Mesothelial cell of epicardium (in vitro differentiated cells): ENCODE measurements at regions not wholly inside any gene's neighbourhood (a gene's known extent, or its start where the extent isn't known, plus 50 kb on each side); places are given as distances from the start of the nearest gene placed in this dataset.
A peak's percentile ranks its signal among the peaks of the same experiment; 100 is the strongest.

Experiments
- DNase-seq, 2 experiments: peaks; one replicate each; pipeline ENCODE4 v3.0.0; 2021; ENCODE audit warnings: low spot score in 2 of 2; ENCODE audit not compliant: unreplicated experiment in 2 of 2
- H3K27ac Mint-ChIP-seq: 2 replicates; pipeline ENCODE4 v1.8.0; 2021; ENCODE audit warnings: mixed read lengths
- H3K27me3 Mint-ChIP-seq: 2 replicates; pipeline ENCODE4 v1.8.0; 2021; ENCODE audit warnings: low read depth, mixed read lengths
- H3K36me3 Mint-ChIP-seq: 2 replicates; pipeline ENCODE4 v1.8.0; 2021; ENCODE audit warnings: mixed read lengths
- H3K4me1 Mint-ChIP-seq: 2 replicates; pipeline ENCODE4 v1.8.0; 2021; ENCODE audit warnings: mixed read lengths
- H3K4me3 Mint-ChIP-seq: 2 replicates; pipeline ENCODE4 v1.8.0; 2021; ENCODE audit warnings: mild to moderate bottlenecking, moderate library complexity, mixed read lengths
- H3K9me3 Mint-ChIP-seq: 2 replicates; pipeline ENCODE4 v1.8.0; 2021; ENCODE audit warnings: mixed read lengths
- CTCF ChIP-seq: fragments of 200-600 bp; sonication (generic); IDR thresholded peaks from one replicate; pipeline ENCODE4 v1.5.0; 2021; ENCODE audit warnings: antibody characterized with exemption; ENCODE audit not compliant: unreplicated experiment

GRCh38 chr4:43242606-43243005 lies 350.1 kb downstream of the GRXCR1 start:
- Mint-ChIP-seq H3K27ac (peak overlapping the region; percentile 55), H3K4me3 (no peak overlapping the region), H3K27me3 (peaks cover 1% of the 10 kb centered on the region), H3K9me3 (peaks cover 14% of the 10 kb centered on the region), H3K36me3 (no peaks in the 10 kb centered on the region), H3K4me1 (peaks cover 9% of the 10 kb centered on the region)
- DNase-seq = no peak
- no peak for TF ChIP-seq CTCF

- no peaks in the 10 kb centered on the region for H3K36me3 Mint-ChIP-seq
- peaks cover 9% of the 10 kb centered on the region for H3K4me1 Mint-ChIP-seq
- H3K9me3 Mint-ChIP-seq = peaks cover 20% of the 10 kb centered on the region
- peaks cover 1% of the 10 kb centered on the region for H3K27me3 Mint-ChIP-seq
- no peak overlapping the region for H3K4me3 Mint-ChIP-seq
- DNase-seq = no peak
- H3K27ac Mint-ChIP-seq = no peak overlapping the region
- no peak for TF ChIP-seq CTCF
Observed at GRCh38 chr4:43243433-43244116, 351.1 kb downstream of the GRXCR1 start.

GRCh38 chr4:43244688-43245382 lies 352.3 kb downstream of the GRXCR1 start:
- peaks cover 9% of the 10 kb centered on the region for H3K4me1 Mint-ChIP-seq
- peaks cover 30% of the 10 kb centered on the region for H3K9me3 Mint-ChIP-seq
- no peak for TF ChIP-seq CTCF
- no peaks in the 10 kb centered on the region for H3K36me3 Mint-ChIP-seq
- no peak overlapping the region for H3K27ac Mint-ChIP-seq
- H3K27me3 Mint-ChIP-seq = no peaks in the 10 kb centered on the region
- DNase-seq = no peak
- H3K4me3 Mint-ChIP-seq = no peak overlapping the region

GRCh38 chr4:43251841-43252240 lies 359.3 kb downstream of the GRXCR1 start:
- Mint-ChIP-seq H3K4me3 (no peak overlapping the region), H3K36me3 (no peaks in the 10 kb centered on the region), H3K27ac (no peak overlapping the region), H3K27me3 (no peaks in the 10 kb centered on the region), H3K9me3 (peaks cover 39% of the 10 kb centered on the region), H3K4me1 (peaks cover 11% of the 10 kb centered on the region)
- no peak for DNase-seq
- no peak for TF ChIP-seq CTCF

- no peak overlapping the region for H3K27ac Mint-ChIP-seq
- TF ChIP-seq CTCF = no peak
- peaks cover 11% of the 10 kb centered on the region for H3K4me1 Mint-ChIP-seq
Observed at GRCh38 chr4:43253541-43253940, 361.0 kb downstream of the GRXCR1 start.

More at GRCh38 chr4:43253541-43253940, 361.0 kb downstream of the GRXCR1 start:
- no peak for DNase-seq
- H3K36me3 Mint-ChIP-seq = no peaks in the 10 kb centered on the region
- peaks cover 29% of the 10 kb centered on the region for H3K9me3 Mint-ChIP-seq
- H3K27me3 Mint-ChIP-seq = no peaks in the 10 kb centered on the region
- H3K4me3 Mint-ChIP-seq = no peak overlapping the region
